ENCODE measurements at regions not wholly inside any gene's neighbourhood (a gene's known extent, or its start where the extent isn't known, plus 50 kb on each side); places are given as distances from the start of the nearest gene placed in this dataset.
"Not testable (repeated sequence)": the region's sequence is repeated elsewhere in the genome, so short reads cannot be mapped to it uniquely, and the experiment has no call there.

- not testable (repeated sequence) for H3K27ac ChIP-seq; H3K36me3 ChIP-seq (replicated peaks; ENCODE audit: insufficient read depth, low read depth); DNase-seq (ENCODE audit: low spot score); H3K9me3 ChIP-seq (ENCODE audit: low read depth); H3K27me3 ChIP-seq; H3K9me2 ChIP-seq (replicated peaks; ENCODE audit: insufficient read depth); H2AFZ ChIP-seq; H3K79me2 ChIP-seq; H4K20me1 ChIP-seq (ENCODE audit: insufficient read depth, poor library complexity, severe bottlenecking); H3K4me1 ChIP-seq (ENCODE audit: insufficient read depth); H3K4me2 ChIP-seq; H3K4me3 ChIP-seq
- 98% methylated on average over 5 of the region's 10 CpGs for WGBS (ENCODE audit: low lambda C conversion rate, missing lambda C conversion rate)
These were observed 307.3 kb upstream of the CHRNA7 start for GRCh38 chr15:31723019-31723418.

- H3K4me1 ChIP-seq (ENCODE audit: insufficient read depth); H2AFZ ChIP-seq; H3K27me3 ChIP-seq; H4K20me1 ChIP-seq (ENCODE audit: insufficient read depth, poor library complexity, severe bottlenecking); DNase-seq (ENCODE audit: low spot score); H3K9me2 ChIP-seq (replicated peaks; ENCODE audit: insufficient read depth); H3K36me3 ChIP-seq (replicated peaks; ENCODE audit: insufficient read depth, low read depth); H3K4me3 ChIP-seq; H3K27ac ChIP-seq; H3K79me2 ChIP-seq; H3K9me3 ChIP-seq (ENCODE audit: low read depth); H3K4me2 ChIP-seq: not testable (repeated sequence)
- 86% methylated on average over 5 of the region's 5 CpGs for WGBS (ENCODE audit: low lambda C conversion rate, missing lambda C conversion rate)
These were observed 305.4 kb upstream of the CHRNA7 start for GRCh38 chr15:31724903-31725302.

GRCh38 chr15:31725619-31726018 is 304.7 kb upstream of the CHRNA7 start:
- not testable (repeated sequence) for H3K4me3 ChIP-seq; H3K4me2 ChIP-seq; H4K20me1 ChIP-seq (ENCODE audit: insufficient read depth, poor library complexity, severe bottlenecking); H3K9me2 ChIP-seq (replicated peaks; ENCODE audit: insufficient read depth); H3K36me3 ChIP-seq (replicated peaks; ENCODE audit: insufficient read depth, low read depth); H3K27ac ChIP-seq; H3K27me3 ChIP-seq; H2AFZ ChIP-seq; H3K9me3 ChIP-seq (ENCODE audit: low read depth); DNase-seq (ENCODE audit: low spot score); H3K79me2 ChIP-seq; H3K4me1 ChIP-seq (ENCODE audit: insufficient read depth)
- WGBS (ENCODE audit: low lambda C conversion rate, missing lambda C conversion rate): 82% methylated on average over 3 of the region's 3 CpGs

GRCh38 chr15:31727612-31728011 is 302.7 kb upstream of the CHRNA7 start:
- H3K27ac ChIP-seq: no peak overlapping the region
- no peak for TF ChIP-seq EZH2phosphoT487 (IDR thresholded peaks at IDR 0.05; ENCODE audit: low read depth, severe bottlenecking, unreplicated experiment)
- no peak for TF ChIP-seq EZH2 (IDR thresholded peaks at IDR 0.05; ENCODE audit: borderline replicate concordance)
- TF ChIP-seq CTCF (IDR thresholded peaks at IDR 0.05; ENCODE audit: poor library complexity): no peak
- 81% methylated on average over 3 of the region's 3 CpGs for WGBS (ENCODE audit: low lambda C conversion rate, missing lambda C conversion rate)

GRCh38 chr15:31732726-31733125 is 297.6 kb upstream of the CHRNA7 start:
- Histone ChIP-seq H2AFZ (no peak overlapping the region), H3K4me1 (ENCODE audit: insufficient read depth) (no peaks in the 10 kb centered on the region), H3K4me2 (no peak overlapping the region), H3K36me3 (replicated peaks; ENCODE audit: insufficient read depth, low read depth) (no peaks in the 10 kb centered on the region), H3K27ac (no peak overlapping the region), H3K79me2 (no peaks in the 10 kb centered on the region), H3K9me3 (ENCODE audit: low read depth) (no peaks in the 10 kb centered on the region), H4K20me1 (ENCODE audit: insufficient read depth, poor library complexity, severe bottlenecking) (no peaks in the 10 kb centered on the region), H3K4me3 (no peak overlapping the region), H3K9me2 (replicated peaks; ENCODE audit: insufficient read depth) (no peaks in the 10 kb centered on the region), H3K27me3 (no peaks in the 10 kb centered on the region)
- WGBS (ENCODE audit: low lambda C conversion rate, missing lambda C conversion rate): 74% methylated on average over 3 of the region's 3 CpGs
- no peak for TF ChIP-seq CTCF (IDR thresholded peaks at IDR 0.05; ENCODE audit: poor library complexity)
- TF ChIP-seq EZH2 (IDR thresholded peaks at IDR 0.05; ENCODE audit: borderline replicate concordance): no peak
- no peak for TF ChIP-seq EZH2phosphoT487 (IDR thresholded peaks at IDR 0.05; ENCODE audit: low read depth, severe bottlenecking, unreplicated experiment)
- no peak for DNase-seq (ENCODE audit: low spot score)

More at GRCh38 chr15:31727612-31728011, 302.7 kb upstream of the CHRNA7 start:
- H4K20me1 ChIP-seq (ENCODE audit: insufficient read depth, poor library complexity, severe bottlenecking): no peaks in the 10 kb centered on the region
- H3K27me3 ChIP-seq: no peaks in the 10 kb centered on the region
- H3K79me2 ChIP-seq: no peaks in the 10 kb centered on the region
- no peak for DNase-seq (ENCODE audit: low spot score)
- H3K4me2 ChIP-seq: no peak overlapping the region
- H3K36me3 ChIP-seq (replicated peaks; ENCODE audit: insufficient read depth, low read depth): no peaks in the 10 kb centered on the region
- H2AFZ ChIP-seq: no peak overlapping the region
- no peaks in the 10 kb centered on the region for H3K4me1 ChIP-seq (ENCODE audit: insufficient read depth)
- H3K9me2 ChIP-seq (replicated peaks; ENCODE audit: insufficient read depth): no peaks in the 10 kb centered on the region
- no peak overlapping the region for H3K4me3 ChIP-seq
- no peaks in the 10 kb centered on the region for H3K9me3 ChIP-seq (ENCODE audit: low read depth)

Data from hepatocyte (in vitro differentiated cells).